ENCODE measurements at regions not wholly inside any gene's neighbourhood (a gene's known extent, or its start where the extent isn't known, plus 50 kb on each side); places are given as distances from the start of the nearest gene placed in this dataset.

GRCh38 chr12:58316926-58317325, 375.6 kb downstream of the ATP23 start:
- TF ChIP-seq CTCF (IDR thresholded peaks at IDR 0.05), result no peak
- TF ChIP-seq POLR2A (IDR thresholded peaks at IDR 0.05), result no peak
- no peak for TF ChIP-seq POLR2AphosphoS5 (IDR thresholded peaks at IDR 0.05)

All from gastroesophageal sphincter (tissue), 3 donors.